Activated CD8-positive, alpha-beta T cell treated with anti-CD3 and anti-CD28 coated beads for 36 hours (primary cell): ENCODE measurements at regions not wholly inside any gene's neighbourhood (a gene's known extent, or its start where the extent isn't known, plus 50 kb on each side); places are given as distances from the start of the nearest gene placed in this dataset.

Experiments
- ATAC-seq: fragments of 200-7000 bp; cut with Tn5 transposase; one replicate; pipeline ENCODE4 v1.10.0; 2021; ENCODE audit warnings: mild to moderate bottlenecking, moderate library complexity
- CTCF ChIA-PET: fragments of 350-600 bp; sonication (Branson Sonifier 250); formaldehyde crosslinking; loops from one replicate; lab custom pipeline; 2021; ENCODE audit warnings: antibody characterized with exemption; lab: Charles Lee
- POLR2A ChIA-PET: fragments of 350-600 bp; sonication (Branson Sonifier 250); formaldehyde crosslinking; loops from one replicate; lab custom pipeline; 2021; ENCODE audit warnings: antibody characterized with exemption; lab: Charles Lee
- DNase-seq: peaks from one replicate; pipeline ENCODE4 v3.0.0-alpha.2; 2020
- H3K27ac Mint-ChIP-seq: one replicate; pipeline ENCODE4 v1.8.0; 2021; ENCODE audit warnings: mild to moderate bottlenecking, mixed read lengths
- H3K27me3 Mint-ChIP-seq: one replicate; pipeline ENCODE4 v1.8.0; 2021; ENCODE audit warnings: mixed read lengths
- H3K36me3 Mint-ChIP-seq: one replicate; pipeline ENCODE4 v1.8.0; 2021; ENCODE audit warnings: low read depth, mixed read lengths
- H3K4me1 Mint-ChIP-seq: one replicate; pipeline ENCODE4 v1.8.0; 2021; ENCODE audit warnings: low read depth, mixed read lengths
- H3K4me3 Mint-ChIP-seq: one replicate; pipeline ENCODE4 v1.8.0; 2021; ENCODE audit warnings: mild to moderate bottlenecking, moderate library complexity, mixed read lengths
- H3K9me3 Mint-ChIP-seq: one replicate; pipeline ENCODE4 v1.8.0; 2021; ENCODE audit warnings: mixed read lengths
- intact Hi-C: fragments of 100-400 bp; cut with micrococcal nuclease; formaldehyde crosslinking; loops from one replicate; pipeline ENCODE4 v1.10.0; 2022
- TF ChIP-seq, protein P1 (sequence below): fragments of 200-600 bp; IDR thresholded peaks from one replicate; pipeline ENCODE4 v1.8.0; 2022; ENCODE audit warnings: antibody characterized with exemption, mild to moderate bottlenecking

DNA sequence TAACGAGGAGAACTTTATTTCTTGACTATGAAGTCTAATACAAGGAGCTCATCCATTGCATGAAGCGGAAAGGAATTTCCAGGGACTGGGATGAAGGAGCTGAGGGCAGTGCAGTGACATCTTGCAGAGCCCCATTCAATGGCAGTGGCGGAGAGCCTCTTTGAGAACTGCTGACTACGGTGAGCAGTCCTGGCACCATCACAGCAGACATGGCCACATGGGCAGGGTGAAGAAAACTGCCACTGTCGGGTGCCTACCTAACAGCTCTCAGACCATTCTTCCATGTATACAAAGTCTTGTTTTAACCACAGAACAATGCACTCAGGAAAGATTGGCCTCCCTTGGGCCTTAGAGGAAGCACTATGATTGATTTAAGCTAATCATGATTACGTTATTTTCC is 506.1 kb upstream of the DCC start:
- Mint-ChIP-seq H3K9me3 (peaks cover 5% of the 10 kb centered on the region), H3K27me3 (no peaks in the 10 kb centered on the region), H3K4me1 (no peaks in the 10 kb centered on the region), H3K4me3 (no peak overlapping the region), H3K27ac (no peak overlapping the region), H3K36me3 (no peaks in the 10 kb centered on the region)
- TF ChIP-seq, protein P1, sequence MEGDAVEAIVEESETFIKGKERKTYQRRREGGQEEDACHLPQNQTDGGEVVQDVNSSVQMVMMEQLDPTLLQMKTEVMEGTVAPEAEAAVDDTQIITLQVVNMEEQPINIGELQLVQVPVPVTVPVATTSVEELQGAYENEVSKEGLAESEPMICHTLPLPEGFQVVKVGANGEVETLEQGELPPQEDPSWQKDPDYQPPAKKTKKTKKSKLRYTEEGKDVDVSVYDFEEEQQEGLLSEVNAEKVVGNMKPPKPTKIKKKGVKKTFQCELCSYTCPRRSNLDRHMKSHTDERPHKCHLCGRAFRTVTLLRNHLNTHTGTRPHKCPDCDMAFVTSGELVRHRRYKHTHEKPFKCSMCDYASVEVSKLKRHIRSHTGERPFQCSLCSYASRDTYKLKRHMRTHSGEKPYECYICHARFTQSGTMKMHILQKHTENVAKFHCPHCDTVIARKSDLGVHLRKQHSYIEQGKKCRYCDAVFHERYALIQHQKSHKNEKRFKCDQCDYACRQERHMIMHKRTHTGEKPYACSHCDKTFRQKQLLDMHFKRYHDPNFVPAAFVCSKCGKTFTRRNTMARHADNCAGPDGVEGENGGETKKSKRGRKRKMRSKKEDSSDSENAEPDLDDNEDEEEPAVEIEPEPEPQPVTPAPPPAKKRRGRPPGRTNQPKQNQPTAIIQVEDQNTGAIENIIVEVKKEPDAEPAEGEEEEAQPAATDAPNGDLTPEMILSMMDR, result no peak
- no peak for ATAC-seq
- intact Hi-C loops, result no loop called here
- DNase-seq, result no peak
- CTCF ChIA-PET, result no interaction called here
- POLR2A ChIA-PET, result no interaction called here

DNA sequence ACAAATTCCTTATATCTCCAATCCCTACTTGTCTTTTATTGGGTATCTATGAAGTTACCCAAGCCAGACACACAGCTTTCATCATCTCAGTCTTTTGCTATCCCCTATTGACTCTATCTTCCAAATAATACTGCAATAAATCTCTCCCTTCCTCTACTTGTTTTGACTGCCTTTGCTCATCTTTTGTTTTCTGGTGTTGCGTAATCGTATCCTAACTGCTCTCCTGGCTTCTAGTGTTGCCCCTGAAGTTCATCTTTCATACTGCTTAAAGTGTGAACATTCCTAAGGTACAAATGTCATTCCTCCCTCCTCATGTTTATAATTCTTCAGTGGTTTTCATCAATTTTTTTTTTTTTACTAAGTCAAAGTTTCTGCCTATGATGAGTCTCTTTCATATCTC is 491.3 kb upstream of the DCC start:
- no peak overlapping the region for H3K4me3 Mint-ChIP-seq
- ChIA-PET CTCF (no interaction called here), POLR2A (no interaction called here)
- TF ChIP-seq, protein P1, result no peak
- intact Hi-C loops, result no loop called here
- DNase-seq (no peak), ATAC-seq (no peak)
- H3K27me3 Mint-ChIP-seq, result no peaks in the 10 kb centered on the region
- H3K4me1 Mint-ChIP-seq, result no peaks in the 10 kb centered on the region
- H3K36me3 Mint-ChIP-seq, result no peaks in the 10 kb centered on the region
- no peak overlapping the region for H3K27ac Mint-ChIP-seq
- H3K9me3 Mint-ChIP-seq, result peaks cover 4% of the 10 kb centered on the region

DNA sequence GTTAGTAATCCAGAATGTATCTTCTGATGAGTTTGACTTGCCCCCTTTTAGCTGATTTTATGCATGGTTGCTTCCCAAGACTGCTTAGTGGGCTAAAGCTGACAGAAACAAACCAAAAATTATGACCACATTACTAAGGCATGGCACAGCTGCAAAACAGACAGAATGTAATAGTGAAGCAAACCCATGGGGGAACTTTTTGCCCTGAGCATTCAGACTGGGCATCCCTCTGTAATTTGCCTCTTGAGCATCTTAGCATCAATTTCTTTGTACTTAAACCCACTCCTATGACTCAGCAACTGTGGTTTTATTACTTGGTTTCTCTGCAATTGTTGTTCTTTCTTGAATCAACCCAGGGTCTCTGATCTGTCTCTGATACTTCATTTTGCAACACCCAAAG is 487.3 kb upstream of the DCC start:
- Mint-ChIP-seq H3K27me3 (no peaks in the 10 kb centered on the region), H3K36me3 (no peaks in the 10 kb centered on the region), H3K9me3 (no peaks in the 10 kb centered on the region), H3K4me1 (no peaks in the 10 kb centered on the region), H3K4me3 (no peak overlapping the region), H3K27ac (no peak overlapping the region)
- intact Hi-C loops, result no loop called here
- ChIA-PET POLR2A (no interaction called here), CTCF (no interaction called here)
- ATAC-seq, result no peak
- TF ChIP-seq, protein P1, result no peak
- no peak for DNase-seq

DNA sequence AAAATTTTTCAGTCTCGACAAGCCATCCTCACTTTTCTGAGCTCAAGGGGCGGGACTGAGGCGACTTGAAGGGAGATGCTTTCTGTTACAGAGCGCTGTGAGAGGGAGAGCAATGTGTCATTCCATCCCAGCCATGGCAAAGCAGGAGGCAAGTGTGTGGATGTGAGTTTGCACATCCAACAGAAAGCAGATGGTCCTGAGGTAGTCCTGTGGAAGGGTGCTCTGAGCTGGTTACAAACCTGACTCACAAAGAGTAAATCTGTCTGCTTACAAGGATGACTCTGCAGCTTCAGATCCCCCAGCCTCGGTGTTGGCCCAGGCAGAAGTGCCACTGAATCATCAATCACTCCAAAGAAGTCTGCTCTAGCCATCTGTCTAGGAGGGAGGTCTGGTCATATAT is 482.0 kb upstream of the DCC start:
- H3K36me3 Mint-ChIP-seq, result no peaks in the 10 kb centered on the region
- TF ChIP-seq, protein P1, result no peak
- ATAC-seq, result no peak
- H3K27me3 Mint-ChIP-seq, result no peaks in the 10 kb centered on the region
- H3K4me3 Mint-ChIP-seq, result no peak overlapping the region
- intact Hi-C loops, result no loop called here
- no peak overlapping the region for H3K27ac Mint-ChIP-seq
- ChIA-PET CTCF (no interaction called here), POLR2A (no interaction called here)
- H3K9me3 Mint-ChIP-seq, result no peaks in the 10 kb centered on the region
- no peak for DNase-seq
- no peaks in the 10 kb centered on the region for H3K4me1 Mint-ChIP-seq

DNA sequence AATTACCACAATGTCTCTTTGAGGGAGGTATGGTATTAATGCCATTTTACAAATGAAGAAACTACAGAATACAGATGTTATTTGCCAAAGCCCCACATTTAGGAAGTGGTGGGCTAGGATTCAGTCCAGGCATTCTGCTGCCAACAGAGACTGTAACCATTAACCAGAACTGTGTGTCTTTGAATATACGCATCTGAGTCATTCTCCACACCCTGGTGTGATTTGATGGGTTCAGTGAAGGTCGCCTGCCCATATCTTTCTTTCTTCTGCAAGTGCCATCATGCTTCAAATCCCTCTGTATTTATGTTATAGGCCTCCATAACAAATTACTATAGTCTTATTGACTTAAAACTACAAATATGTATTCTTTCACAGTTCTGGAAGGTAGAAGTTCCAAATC is 479.0 kb upstream of the DCC start:
- no peaks in the 10 kb centered on the region for H3K27me3 Mint-ChIP-seq

More for the DNA sequence above, 479.0 kb upstream of the DCC start:
- Mint-ChIP-seq H3K4me1 (no peaks in the 10 kb centered on the region), H3K4me3 (no peak overlapping the region), H3K27ac (no peak overlapping the region), H3K36me3 (no peaks in the 10 kb centered on the region), H3K9me3 (peaks cover 2% of the 10 kb centered on the region)
- ChIA-PET CTCF (no interaction called here), POLR2A (no interaction called here)
- ATAC-seq (no peak), DNase-seq (no peak)
- intact Hi-C loops, result no loop called here
- TF ChIP-seq, protein P1, result no peak
